Thyroid gland (tissue), 4 donors: ENCODE measurements at regions not wholly inside any gene's neighbourhood (a gene's known extent, or its start where the extent isn't known, plus 50 kb on each side); places are given as distances from the start of the nearest gene placed in this dataset.

Experiments used
- DNase-seq, 2 donors: peaks; one replicate each; pipeline ENCODE4 v3.0.0-alpha.2; 2019
- H3K27ac ChIP-seq, 3 donors: fragments of 200-600 bp; sonication (generic); 1 replicate in 2 of 3; 2 replicates in 1 of 3; pipeline ENCODE4 v1.5.1; 2016 to 2019; ENCODE audit warnings: mild to moderate bottlenecking in 1 of 3, moderate library complexity in 1 of 3
- H3K27me3 ChIP-seq: fragments of 200-600 bp; sonication (generic); one replicate; pipeline ENCODE4 v1.5.1; 2019
- H3K36me3 ChIP-seq, 2 donors: fragments of 200-600 bp; sonication (generic); one replicate each; pipeline ENCODE4 v1.5.1; 2016 to 2019
- H3K4me1 ChIP-seq, 2 donors: fragments of 200-600 bp; sonication (generic); one replicate each; pipeline ENCODE4 v1.5.1; 2017 to 2019
- H3K4me3 ChIP-seq, 3 donors: fragments of 200-600 bp; sonication (generic); replicated peaks in 1 of 3; 1 replicate in 2 of 3; 2 replicates in 1 of 3; pipeline ENCODE4 v1.5.1; 2016; ENCODE audit warnings: mild to moderate bottlenecking in 1 of 3
- H3K9me3 ChIP-seq: fragments of 200-600 bp; sonication (generic); one replicate; pipeline ENCODE4 v1.5.1; 2017
- CTCF ChIP-seq, 6 experiments: fragments of 200-600 bp in 3 of 6; fragments of 450-650 bp in 3 of 6; sonication (generic) in 3 of 6; IDR thresholded peaks; one replicate each; pipeline ENCODE4 v1.5.1; 2016 to 2019; ENCODE audit warnings: antibody characterized with exemption in 6 of 6, mild to moderate bottlenecking in 2 of 6, inconsistent platforms in 1 of 6, moderate library complexity in 1 of 6
- POLR2A ChIP-seq, 2 donors: fragments of 450-650 bp; IDR thresholded peaks; one replicate each; pipeline ENCODE4 v1.6.1; 2017; ENCODE audit warnings: antibody characterized with exemption in 2 of 2, mild to moderate bottlenecking in 2 of 2, moderate library complexity in 1 of 2
- WGBS, 2 donors: methylation state at CpG; one replicate each; pipeline ENCODE4 v1.1.5; 2017; 5-methylcytosine and 5-hydroxymethylcytosine counted together
- intact Hi-C: fragments of 100-400 bp; cut with DNase I; formaldehyde crosslinking; loops from one replicate; pipeline ENCODE4 v1.15.1; 2023

GRCh38 chr4:111037591-111038360, 414.9 kb upstream of the PITX2 start:
- no peak for DNase-seq
- no peaks in the 10 kb centered on the region for H3K27me3 ChIP-seq
- H3K9me3 ChIP-seq, result no peaks in the 10 kb centered on the region
- no peak overlapping the region for H3K4me3 ChIP-seq
- WGBS, 2 donors, result 44% methylated on average over 7 of the region's 7 CpGs
- intact Hi-C loops, result no loop called here
- TF ChIP-seq POLR2A (IDR thresholded peaks at IDR 0.05) (no peak), CTCF (IDR thresholded peaks at IDR 0.05) (no peak)
- no peaks in the 10 kb centered on the region for H3K4me1 ChIP-seq
- no peaks in the 10 kb centered on the region for H3K36me3 ChIP-seq
- no peak overlapping the region for H3K27ac ChIP-seq

GRCh38 chr4:111040904-111041303, 418.0 kb upstream of the PITX2 start:
- intact Hi-C loops, result no loop called here
- H3K4me1 ChIP-seq, result no peaks in the 10 kb centered on the region
- DNase-seq, result no peak
- no peak overlapping the region for H3K4me3 ChIP-seq
- H3K27ac ChIP-seq, result no peak overlapping the region
- H3K9me3 ChIP-seq, result no peaks in the 10 kb centered on the region
- TF ChIP-seq CTCF (IDR thresholded peaks at IDR 0.05) (no peak), POLR2A (IDR thresholded peaks at IDR 0.05) (no peak)
- H3K36me3 ChIP-seq, result no peaks in the 10 kb centered on the region
- H3K27me3 ChIP-seq, result no peaks in the 10 kb centered on the region

- 88 to 95% methylated on average over 5 of the region's 5 CpGs for WGBS, 2 donors
- no peak overlapping the region for H3K4me3 ChIP-seq
- TF ChIP-seq CTCF (IDR thresholded peaks at IDR 0.05) (no peak), POLR2A (IDR thresholded peaks at IDR 0.05) (no peak)
Measured at GRCh38 chr4:111043286-111043685, 420.4 kb upstream of the PITX2 start.

GRCh38 chr4:111045992-111046391, 423.1 kb upstream of the PITX2 start:
- DNase-seq, result no peak
- Histone ChIP-seq H3K9me3 (no peaks in the 10 kb centered on the region), H3K4me1 (no peaks in the 10 kb centered on the region), H3K27ac (no peak overlapping the region), H3K27me3 (no peaks in the 10 kb centered on the region), H3K36me3 (no peaks in the 10 kb centered on the region), H3K4me3 (no peak overlapping the region)
- intact Hi-C loops, result no loop called here
- no peak for TF ChIP-seq POLR2A (IDR thresholded peaks at IDR 0.05)
- no peak for TF ChIP-seq CTCF (IDR thresholded peaks at IDR 0.05)
- WGBS, 2 donors, result 76 to 84% methylated on average over 2 of the region's 2 CpGs

More at GRCh38 chr4:111043286-111043685, 420.4 kb upstream of the PITX2 start:
- DNase-seq, result no peak
- intact Hi-C loops, result no loop called here
- Histone ChIP-seq H3K36me3 (no peaks in the 10 kb centered on the region), H3K27ac (no peak overlapping the region), H3K4me1 (no peaks in the 10 kb centered on the region), H3K9me3 (no peaks in the 10 kb centered on the region), H3K27me3 (no peaks in the 10 kb centered on the region)

GRCh38 chr4:111046811-111047210, 423.9 kb upstream of the PITX2 start:
- WGBS, 2 donors, result 84 to 93% methylated on average over 2 of the region's 2 CpGs
- TF ChIP-seq POLR2A (IDR thresholded peaks at IDR 0.05), result no peak
- TF ChIP-seq CTCF (IDR thresholded peaks at IDR 0.05), result no peak

More at GRCh38 chr4:111046811-111047210, 423.9 kb upstream of the PITX2 start:
- Histone ChIP-seq H3K36me3 (no peaks in the 10 kb centered on the region), H3K4me3 (no peak overlapping the region), H3K4me1 (no peaks in the 10 kb centered on the region), H3K27me3 (no peaks in the 10 kb centered on the region), H3K27ac (no peak overlapping the region), H3K9me3 (no peaks in the 10 kb centered on the region)
- DNase-seq, result no peak
- intact Hi-C loops, result no loop called here
